Adrenal gland (tissue), 9 donors: ENCODE measurements at regions not wholly inside any gene's neighbourhood (a gene's known extent, or its start where the extent isn't known, plus 50 kb on each side); places are given as distances from the start of the nearest gene placed in this dataset.

ENCODE experiments used
- DNase-seq, 7 donors: peaks; one replicate each; pipeline ENCODE4 v3.0.0-alpha.2; 2019 to 2020
- H3K27ac ChIP-seq, 5 donors: fragments of 200-600 bp; sonication (generic) in 4 of 5; 1 replicate in 3 of 5; 2 replicates in 2 of 5; pipeline versions ENCODE4 v1.5.1 to v1.8.0; 2016 to 2020; ENCODE audit warnings: mild to moderate bottlenecking in 1 of 5
- H3K27me3 ChIP-seq: fragments of 200-600 bp; 2 replicates; pipeline ENCODE4 v1.8.0; 2021
- H3K36me3 ChIP-seq, 2 donors: fragments of 200-600 bp; replicated peaks in 1 of 2; 1 replicate in 1 of 2; 2 replicates in 1 of 2; pipeline versions ENCODE4 v1.5.1 to v1.8.0; 2018 to 2022
- H3K4me1 ChIP-seq, 2 donors: fragments of 200-600 bp; replicated peaks in 1 of 2; 1 replicate in 1 of 2; 2 replicates in 1 of 2; pipeline versions ENCODE4 v1.5.1 to v1.8.0; 2018 to 2021
- H3K4me3 ChIP-seq, 4 donors: fragments of 200-600 bp; sonication (generic) in 3 of 4; one replicate each; pipeline ENCODE4 v1.5.1; 2016 to 2018
- H3K9me3 ChIP-seq, 3 donors: fragments of 200-600 bp; sonication (generic) in 1 of 3; replicated peaks in 1 of 3; 1 replicate in 2 of 3; 2 replicates in 1 of 3; pipeline versions ENCODE4 v1.5.1 to v1.8.0; 2016 to 2021
- CTCF ChIP-seq, 6 experiments: fragments of 450-650 bp in 4 of 6; fragments of 200-600 bp in 2 of 6; sonication (generic) in 1 of 6; IDR thresholded peaks; 1 replicate in 5 of 6; 2 replicates in 1 of 6; pipeline versions ENCODE4 v1.5.1 to v1.8.0; 2016 to 2021; ENCODE audit warnings: antibody characterized with exemption in 6 of 6, mild to moderate bottlenecking in 2 of 6, moderate library complexity in 1 of 6
- POLR2A ChIP-seq, 2 donors: fragments of 450-650 bp; IDR thresholded peaks; one replicate each; pipeline ENCODE4 v1.6.1; 2017; ENCODE audit warnings: antibody characterized with exemption in 2 of 2, mild to moderate bottlenecking in 2 of 2, moderate library complexity in 1 of 2
- WGBS, 4 donors: extraction: QIAGEN DNeasy Blood & Tissue Kit in 2 of 4; methylation state at CpG; one replicate each; pipeline versions ENCODE4 v1.1.5 to v1.1.7; 2013 to 2017; 5-methylcytosine and 5-hydroxymethylcytosine counted together
- intact Hi-C, 2 donors: fragments of 100-400 bp; cut with DNase I; formaldehyde crosslinking; loops; one replicate each; pipeline versions ENCODE4 v1.14.1 to v1.15.0; 2022 to 2023
- donor health status: healthy with polysubstance abuse.
- donor health status: Bipolar disorder and iron deficiency.
- donor health status: DM: yes; HTN: yes; CAD: no.
- donor health status: DM: no; HTN: no; CAD: no.
- donor health status: DM: no; HTN: no; CAD: no.

- Histone ChIP-seq H3K4me1 (no peaks in the 10 kb centered on the region), H3K27me3 (no peaks in the 10 kb centered on the region), H3K27ac (no peak overlapping the region), H3K4me3 (no peak overlapping the region), H3K36me3 (no peaks in the 10 kb centered on the region), H3K9me3 (no peaks in the 10 kb centered on the region)
- intact Hi-C loops, result no loop called here
- no peak for DNase-seq
- WGBS, 4 donors, result 58 to 87% (median 71%) methylated on average over 2 of the region's 2 CpGs
- TF ChIP-seq POLR2A (IDR thresholded peaks at IDR 0.05), result no peak
- no peak for TF ChIP-seq CTCF (IDR thresholded peaks at IDR 0.05)
Observed at GRCh38 chrX:75873993-75874392, 88.9 kb upstream of the MAGEE2 start.

- no peaks in the 10 kb centered on the region for H3K4me1 ChIP-seq
- intact Hi-C loops, result no loop called here
- TF ChIP-seq POLR2A (IDR thresholded peaks at IDR 0.05) (no peak), CTCF (IDR thresholded peaks at IDR 0.05) (no peak)
- 43 to 69% (median 59%) methylated on average over 1 of the region's 1 CpG for WGBS, 4 donors
- H3K27ac ChIP-seq, result no peak overlapping the region
- no peaks in the 10 kb centered on the region for H3K9me3 ChIP-seq
- no peak overlapping the region for H3K4me3 ChIP-seq
- DNase-seq, result no peak
- H3K27me3 ChIP-seq, result no peaks in the 10 kb centered on the region
- no peaks in the 10 kb centered on the region for H3K36me3 ChIP-seq
Observed at GRCh38 chrX:75883446-75883845, 98.4 kb upstream of the MAGEE2 start.

- H3K9me3 ChIP-seq, result no peaks in the 10 kb centered on the region
- WGBS, 4 donors, result 60 to 84% (median 81%) methylated on average over 6 to 7 of the region's 7 CpGs
- intact Hi-C loops, result no loop called here
Observed at GRCh38 chrX:75887833-75888232, 102.8 kb upstream of the MAGEE2 start.

GRCh38 chrX:75892749-75893148, 107.7 kb upstream of the MAGEE2 start:
- no peaks in the 10 kb centered on the region for H3K4me1 ChIP-seq
- 37 to 46% (median 39%) methylated on average over 2 of the region's 2 CpGs for WGBS, 4 donors
- H3K36me3 ChIP-seq, result no peaks in the 10 kb centered on the region
- TF ChIP-seq CTCF (IDR thresholded peaks at IDR 0.05), result no peak
- no peak for TF ChIP-seq POLR2A (IDR thresholded peaks at IDR 0.05)
- peaks cover 7% of the 10 kb centered on the region for H3K27me3 ChIP-seq
- H3K27ac ChIP-seq, result no peak overlapping the region
- intact Hi-C loops, result no loop called here
- H3K9me3 ChIP-seq, result no peaks in the 10 kb centered on the region
- no peak for DNase-seq
- no peak overlapping the region for H3K4me3 ChIP-seq

More at GRCh38 chrX:75887833-75888232, 102.8 kb upstream of the MAGEE2 start:
- no peak for DNase-seq
- Histone ChIP-seq H3K4me1 (no peaks in the 10 kb centered on the region), H3K27ac (no peak overlapping the region), H3K27me3 (no peaks in the 10 kb centered on the region), H3K36me3 (no peaks in the 10 kb centered on the region), H3K4me3 (no peak overlapping the region)
- TF ChIP-seq POLR2A (IDR thresholded peaks at IDR 0.05), result no peak
- TF ChIP-seq CTCF (IDR thresholded peaks at IDR 0.05), result no peak
